ENCODE measurements at regions not wholly inside any gene's neighbourhood (a gene's known extent, or its start where the extent isn't known, plus 50 kb on each side); places are given as distances from the start of the nearest gene placed in this dataset.
A peak's percentile ranks its signal among the peaks of the same experiment; 100 is the strongest.

DNA sequence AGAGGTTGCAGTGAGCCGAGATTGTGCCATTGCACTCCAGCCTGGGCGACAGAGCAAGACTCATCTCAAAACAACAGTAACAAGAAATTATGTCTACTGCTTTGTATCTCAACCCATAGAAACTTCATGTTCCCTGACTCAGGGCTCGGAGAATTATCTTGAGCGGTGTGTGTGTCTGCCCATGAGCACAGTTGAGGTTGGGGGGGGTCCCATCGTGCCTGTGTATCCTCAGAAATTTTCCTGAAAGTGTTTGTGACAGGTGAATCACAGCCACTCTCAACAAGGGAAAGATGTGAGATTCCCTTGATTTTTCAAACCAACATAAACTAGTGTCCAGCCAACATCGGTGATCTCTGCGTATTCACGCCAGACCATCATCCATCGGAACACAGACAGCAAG is 319.1 kb downstream of the ASMT start:
- H3K9me3 ChIP-seq (ENCODE audit: low read depth) = no peaks in the 10 kb centered on the region
- H3K9me3 Mint-ChIP-seq = peaks cover 9% of the 10 kb centered on the region
- no peaks in the 10 kb centered on the region for H3K36me3 ChIP-seq
- no peak overlapping the region for H3K4me3 ChIP-seq
- no peaks in the 10 kb centered on the region for H4K20me1 ChIP-seq (ENCODE audit: low read depth)
- no peak overlapping the region for H3K9ac ChIP-seq
- H3K36me3 Mint-ChIP-seq = peaks cover 7% of the 10 kb centered on the region
- no peak overlapping the region for H2AFZ ChIP-seq (replicated peaks)
- TF ChIP-seq, protein P1, sequence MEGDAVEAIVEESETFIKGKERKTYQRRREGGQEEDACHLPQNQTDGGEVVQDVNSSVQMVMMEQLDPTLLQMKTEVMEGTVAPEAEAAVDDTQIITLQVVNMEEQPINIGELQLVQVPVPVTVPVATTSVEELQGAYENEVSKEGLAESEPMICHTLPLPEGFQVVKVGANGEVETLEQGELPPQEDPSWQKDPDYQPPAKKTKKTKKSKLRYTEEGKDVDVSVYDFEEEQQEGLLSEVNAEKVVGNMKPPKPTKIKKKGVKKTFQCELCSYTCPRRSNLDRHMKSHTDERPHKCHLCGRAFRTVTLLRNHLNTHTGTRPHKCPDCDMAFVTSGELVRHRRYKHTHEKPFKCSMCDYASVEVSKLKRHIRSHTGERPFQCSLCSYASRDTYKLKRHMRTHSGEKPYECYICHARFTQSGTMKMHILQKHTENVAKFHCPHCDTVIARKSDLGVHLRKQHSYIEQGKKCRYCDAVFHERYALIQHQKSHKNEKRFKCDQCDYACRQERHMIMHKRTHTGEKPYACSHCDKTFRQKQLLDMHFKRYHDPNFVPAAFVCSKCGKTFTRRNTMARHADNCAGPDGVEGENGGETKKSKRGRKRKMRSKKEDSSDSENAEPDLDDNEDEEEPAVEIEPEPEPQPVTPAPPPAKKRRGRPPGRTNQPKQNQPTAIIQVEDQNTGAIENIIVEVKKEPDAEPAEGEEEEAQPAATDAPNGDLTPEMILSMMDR (IDR thresholded peaks at IDR 0.05) = no peak
- TF ChIP-seq EZH2phosphoT487 (IDR thresholded peaks at IDR 0.05) = no peak
- no peak for TF ChIP-seq EZH2 (IDR thresholded peaks at IDR 0.05)
- H3K79me2 ChIP-seq (ENCODE audit: low read depth) = no peaks in the 10 kb centered on the region
- no peaks in the 10 kb centered on the region for H3F3A ChIP-seq (ENCODE audit: low read depth)
- no peak for DNase-seq (ENCODE audit: low spot score)
- no peak overlapping the region for H3K27ac Mint-ChIP-seq
- no peaks in the 10 kb centered on the region for H3K4me1 ChIP-seq
- no peaks in the 10 kb centered on the region for H3K27me3 ChIP-seq
- H3K27me3 Mint-ChIP-seq (ENCODE audit: insufficient read depth, low read depth) = no peaks in the 10 kb centered on the region
- H3K4me1 Mint-ChIP-seq = peaks cover 2% of the 10 kb centered on the region
- no peak overlapping the region for H3K27ac ChIP-seq
- H3K4me3 Mint-ChIP-seq = no peak overlapping the region
- H3K4me2 ChIP-seq = no peak overlapping the region

DNA sequence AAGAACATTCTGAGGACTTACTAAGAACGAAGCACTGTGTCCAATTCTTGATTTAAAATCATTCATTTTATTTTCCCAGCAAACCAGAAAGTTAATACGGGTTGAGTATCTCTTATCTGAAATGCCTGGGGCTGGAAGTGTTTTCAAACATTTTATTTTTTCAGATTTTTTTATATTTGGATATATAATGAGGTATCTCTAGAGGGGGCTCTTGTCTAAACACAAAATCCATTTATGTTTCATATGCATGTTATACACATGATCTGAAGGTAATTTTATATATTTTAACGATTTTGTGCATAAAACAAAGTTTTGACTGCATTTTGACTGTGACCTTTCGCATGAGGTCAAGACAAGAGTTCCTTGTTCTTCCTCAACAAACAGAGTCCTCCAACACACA is 320.9 kb downstream of the ASMT start:
- Mint-ChIP-seq H3K36me3 (peaks cover 9% of the 10 kb centered on the region), H3K4me1 (peaks cover 3% of the 10 kb centered on the region), H3K27me3 (ENCODE audit: insufficient read depth, low read depth) (peaks cover 3% of the 10 kb centered on the region), H3K4me3 (no peak overlapping the region), H3K27ac (no peak overlapping the region), H3K9me3 (peaks cover 14% of the 10 kb centered on the region)
- H3K79me2 ChIP-seq (ENCODE audit: low read depth) = no peaks in the 10 kb centered on the region
- no peak overlapping the region for H3K9ac ChIP-seq
- H3K27me3 ChIP-seq = no peaks in the 10 kb centered on the region
- no peak overlapping the region for H3K4me3 ChIP-seq
- H3K4me2 ChIP-seq = no peak overlapping the region
- no peaks in the 10 kb centered on the region for H3K9me3 ChIP-seq (ENCODE audit: low read depth)
- TF ChIP-seq EZH2 (IDR thresholded peaks at IDR 0.05) (no peak), EZH2phosphoT487 (IDR thresholded peaks at IDR 0.05) (no peak)
- TF ChIP-seq, protein P1 (IDR thresholded peaks at IDR 0.05) = no peak
- no peak overlapping the region for H3K27ac ChIP-seq
- DNase-seq (ENCODE audit: low spot score) = no peak
- no peaks in the 10 kb centered on the region for H3K4me1 ChIP-seq
- no peaks in the 10 kb centered on the region for H3F3A ChIP-seq (ENCODE audit: low read depth)
- H4K20me1 ChIP-seq (ENCODE audit: low read depth) = no peaks in the 10 kb centered on the region
- no peak overlapping the region for H2AFZ ChIP-seq (replicated peaks)
- H3K36me3 ChIP-seq = no peaks in the 10 kb centered on the region

DNA sequence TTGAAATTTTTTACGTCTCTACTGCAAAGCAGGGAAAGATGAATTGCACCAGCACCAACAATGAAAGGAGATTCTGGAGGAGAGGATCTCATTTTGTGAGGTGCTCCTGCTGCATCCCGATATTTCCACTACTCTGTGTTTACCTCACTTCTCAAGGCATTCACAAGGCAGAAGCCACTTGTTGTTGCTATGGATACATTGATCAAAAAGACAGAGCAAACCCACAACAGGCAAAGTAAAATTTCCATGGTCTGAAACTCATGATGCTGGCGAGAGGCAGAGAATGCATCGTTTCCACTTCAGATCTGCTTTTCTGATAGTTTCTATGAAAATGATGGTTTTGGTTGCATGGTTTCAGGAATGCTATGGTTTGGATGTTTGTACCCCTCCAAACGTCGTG is 323.3 kb downstream of the ASMT start:
- no peak overlapping the region for H3K4me3 ChIP-seq
- Mint-ChIP-seq H3K36me3 (peaks cover 9% of the 10 kb centered on the region), H3K9me3 (peaks cover 11% of the 10 kb centered on the region), H3K27me3 (ENCODE audit: insufficient read depth, low read depth) (peaks cover 3% of the 10 kb centered on the region), H3K27ac (peak overlapping the region; percentile 30), H3K4me1 (peaks cover 10% of the 10 kb centered on the region), H3K4me3 (no peak overlapping the region)
- H4K20me1 ChIP-seq (ENCODE audit: low read depth) = no peaks in the 10 kb centered on the region
- H3K4me2 ChIP-seq = no peak overlapping the region
- H3K9me3 ChIP-seq (ENCODE audit: low read depth) = no peaks in the 10 kb centered on the region
- H3F3A ChIP-seq (ENCODE audit: low read depth) = no peaks in the 10 kb centered on the region
- DNase-seq (ENCODE audit: low spot score) = no peak
- no peaks in the 10 kb centered on the region for H3K79me2 ChIP-seq (ENCODE audit: low read depth)
- H2AFZ ChIP-seq (replicated peaks) = no peak overlapping the region
- no peak overlapping the region for H3K27ac ChIP-seq
- no peaks in the 10 kb centered on the region for H3K36me3 ChIP-seq
- peaks cover 4% of the 10 kb centered on the region for H3K4me1 ChIP-seq
- TF ChIP-seq EZH2phosphoT487 (IDR thresholded peaks at IDR 0.05) (no peak), EZH2 (IDR thresholded peaks at IDR 0.05) (no peak)
- TF ChIP-seq, protein P1 (IDR thresholded peaks at IDR 0.05) = no peak
- H3K27me3 ChIP-seq = no peaks in the 10 kb centered on the region
- no peak overlapping the region for H3K9ac ChIP-seq

All from neural progenitor cell (in vitro differentiated cells).